ENCODE measurements at regions not wholly inside any gene's neighbourhood (a gene's known extent, or its start where the extent isn't known, plus 50 kb on each side); places are given as distances from the start of the nearest gene placed in this dataset.

GRCh38 chr4:15376145-15376544 is 51.7 kb upstream of the C1QTNF7 start:
- H3K27ac ChIP-seq: no peak overlapping the region
- no peaks in the 10 kb centered on the region for H3K27me3 ChIP-seq
- H3K4me3 ChIP-seq: no peak overlapping the region
- ATAC-seq (no peak), DNase-seq (no peak)
- intact Hi-C loops (cut with DNase I): no loop called here
- no peaks in the 10 kb centered on the region for H3K4me1 ChIP-seq
- 74 to 76% methylated on average over 5 of the region's 5 CpGs for WGBS, 2 donors
- H3K9me3 ChIP-seq: no peaks in the 10 kb centered on the region
- TF ChIP-seq, protein P1, sequence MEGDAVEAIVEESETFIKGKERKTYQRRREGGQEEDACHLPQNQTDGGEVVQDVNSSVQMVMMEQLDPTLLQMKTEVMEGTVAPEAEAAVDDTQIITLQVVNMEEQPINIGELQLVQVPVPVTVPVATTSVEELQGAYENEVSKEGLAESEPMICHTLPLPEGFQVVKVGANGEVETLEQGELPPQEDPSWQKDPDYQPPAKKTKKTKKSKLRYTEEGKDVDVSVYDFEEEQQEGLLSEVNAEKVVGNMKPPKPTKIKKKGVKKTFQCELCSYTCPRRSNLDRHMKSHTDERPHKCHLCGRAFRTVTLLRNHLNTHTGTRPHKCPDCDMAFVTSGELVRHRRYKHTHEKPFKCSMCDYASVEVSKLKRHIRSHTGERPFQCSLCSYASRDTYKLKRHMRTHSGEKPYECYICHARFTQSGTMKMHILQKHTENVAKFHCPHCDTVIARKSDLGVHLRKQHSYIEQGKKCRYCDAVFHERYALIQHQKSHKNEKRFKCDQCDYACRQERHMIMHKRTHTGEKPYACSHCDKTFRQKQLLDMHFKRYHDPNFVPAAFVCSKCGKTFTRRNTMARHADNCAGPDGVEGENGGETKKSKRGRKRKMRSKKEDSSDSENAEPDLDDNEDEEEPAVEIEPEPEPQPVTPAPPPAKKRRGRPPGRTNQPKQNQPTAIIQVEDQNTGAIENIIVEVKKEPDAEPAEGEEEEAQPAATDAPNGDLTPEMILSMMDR (IDR thresholded peaks at IDR 0.05): no peak
- no peaks in the 10 kb centered on the region for H3K36me3 ChIP-seq (replicated peaks in 1 of 2; ENCODE audit: insufficient read depth in 1 of 2, low read depth in 2 of 2)

- DNase-seq (no peak), ATAC-seq (no peak)
- WGBS, 2 donors: 60 to 71% methylated on average over 2 of the region's 2 CpGs
- H3K4me3 ChIP-seq: no peak overlapping the region
- H3K27me3 ChIP-seq: no peaks in the 10 kb centered on the region
- H3K27ac ChIP-seq: no peak overlapping the region
- TF ChIP-seq, protein P1 (IDR thresholded peaks at IDR 0.05): no peak
- TF ChIP-seq POLR2A (IDR thresholded peaks at IDR 0.05): no peak
- intact Hi-C loops (cut with DNase I): no loop called here
- no peaks in the 10 kb centered on the region for H3K9me3 ChIP-seq
- no peaks in the 10 kb centered on the region for H3K4me1 ChIP-seq
- no peaks in the 10 kb centered on the region for H3K36me3 ChIP-seq (replicated peaks in 1 of 2; ENCODE audit: insufficient read depth in 1 of 2, low read depth in 2 of 2)
Observed at GRCh38 chr4:15376594-15376993, 51.2 kb upstream of the C1QTNF7 start.

All from body of pancreas (tissue), 4 donors.